Globus pallidus (tissue), 1 donor: ENCODE measurements at regions not wholly inside any gene's neighbourhood (a gene's known extent, or its start where the extent isn't known, plus 50 kb on each side); places are given as distances from the start of the nearest gene placed in this dataset.
"Not testable (repeated sequence)": the region's sequence is repeated elsewhere in the genome, so short reads cannot be mapped to it uniquely, and the experiment has no call there.

ENCODE experiments used
- DNase-seq: peaks from one replicate; pipeline ENCODE4 v3.0.0-alpha.2; 2015; ENCODE audit warnings: low spot score

GRCh38 chr9:16278326-16278999 is 592.0 kb downstream of the BNC2 start:
- no peak for DNase-seq

GRCh38 chr9:16281707-16282106 is 588.8 kb downstream of the BNC2 start:
- no peak for DNase-seq

- no peak for DNase-seq
These were observed 588.3 kb downstream of the BNC2 start for GRCh38 chr9:16282216-16282615.

- DNase-seq = no peak
These were observed 587.8 kb downstream of the BNC2 start for GRCh38 chr9:16282718-16283117.

GRCh38 chr9:16286160-16286559 is 584.3 kb downstream of the BNC2 start:
- no peak for DNase-seq

- no peak for DNase-seq
These were observed 580.8 kb downstream of the BNC2 start for GRCh38 chr9:16289639-16290038.

- DNase-seq = no peak
These were observed 580.3 kb downstream of the BNC2 start for GRCh38 chr9:16290169-16290568.

- DNase-seq = no peak
These were observed 578.5 kb downstream of the BNC2 start for GRCh38 chr9:16291921-16292320.

GRCh38 chr9:16293610-16294009 is 576.9 kb downstream of the BNC2 start:
- DNase-seq = no peak

- DNase-seq = peak; percentile 54
These were observed 576.2 kb downstream of the BNC2 start for GRCh38 chr9:16294133-16294770.

GRCh38 chr9:16294940-16295339 is 575.5 kb downstream of the BNC2 start:
- DNase-seq = not testable (repeated sequence)

- DNase-seq = not testable (repeated sequence)
These were observed 571.1 kb downstream of the BNC2 start for GRCh38 chr9:16299368-16299767.

GRCh38 chr9:16303506-16303905 is 567.0 kb downstream of the BNC2 start:
- no peak for DNase-seq

GRCh38 chr9:16304301-16304700 is 566.2 kb downstream of the BNC2 start:
- no peak for DNase-seq

- DNase-seq = no peak
These were observed 563.9 kb downstream of the BNC2 start for GRCh38 chr9:16306586-16306985.

- DNase-seq = no peak
These were observed 562.8 kb downstream of the BNC2 start for GRCh38 chr9:16307626-16308195.

- DNase-seq = no peak
These were observed 561.8 kb downstream of the BNC2 start for GRCh38 chr9:16308645-16309044.

GRCh38 chr9:16309082-16309468 is 561.4 kb downstream of the BNC2 start:
- DNase-seq = no peak

- no peak for DNase-seq
These were observed 560.8 kb downstream of the BNC2 start for GRCh38 chr9:16309469-16310271.

- DNase-seq = no peak
These were observed 560.0 kb downstream of the BNC2 start for GRCh38 chr9:16310278-16311110.

- DNase-seq = no peak
These were observed 558.4 kb downstream of the BNC2 start for GRCh38 chr9:16312116-16312515.
